ENCODE measurements at regions not wholly inside any gene's neighbourhood (a gene's known extent, or its start where the extent isn't known, plus 50 kb on each side); places are given as distances from the start of the nearest gene placed in this dataset.

- no peak for ATAC-seq
- H4K20me1 ChIP-seq (replicated peaks; ENCODE audit: control insufficient read depth, insufficient read depth, low read length) = no peaks in the 10 kb centered on the region
- no peak overlapping the region for H3K9ac ChIP-seq (ENCODE audit: insufficient read depth in 1 of 2, low read depth in 2 of 2, low read length in 2 of 2)
- BruUV-seq (replicated peaks) = no TSS peak
- no peaks in the 10 kb centered on the region for H3K79me2 ChIP-seq (ENCODE audit: control insufficient read depth, insufficient read depth, low read length)
- intact Hi-C loops (cut with micrococcal nuclease) (no loop called here), in situ Hi-C loops (cut with MboI) (no loop called here)
- no peak overlapping the region for H2AFZ ChIP-seq (ENCODE audit: low read depth, low read length)
- no peak overlapping the region for H3K27ac ChIP-seq (ENCODE audit: extremely low read depth, low read depth, low read length)
- ChIA-PET CTCF (ENCODE audit: low intra/inter-chr PET ratio) (no interaction called here), POLR2A (no interaction called here)
- no peak for DNase-seq (ENCODE audit: extremely low read depth in 1 of 4, low spot score in 3 of 4)
- H3K9me3 ChIP-seq (replicated peaks; ENCODE audit: control insufficient read depth, insufficient read depth, low read depth, low read length) = no peaks in the 10 kb centered on the region
- H3K4me2 ChIP-seq (ENCODE audit: insufficient read depth, low read length) = no peak overlapping the region
- FAIRE-seq = no peak
- no peaks in the 10 kb centered on the region for H3K36me3 ChIP-seq (ENCODE audit: control insufficient read depth, insufficient read depth, low read length)
- no peaks in the 10 kb centered on the region for H3K27me3 ChIP-seq (ENCODE audit: control insufficient read depth in 2 of 2, insufficient read depth in 2 of 2, low read length in 2 of 2)
- no peaks in the 10 kb centered on the region for H3K4me1 ChIP-seq (replicated peaks in 1 of 2; ENCODE audit: control insufficient read depth in 2 of 2, insufficient read depth in 2 of 2, low read length in 2 of 2)
- H3K9me1 ChIP-seq (ENCODE audit: control insufficient read depth, insufficient read depth, low read length) = no peaks in the 10 kb centered on the region
- no peak for TF ChIP-seq GTF3C2 (IDR thresholded peaks at IDR 0.05; ENCODE audit: borderline replicate concordance, extremely low read depth, insufficient read length)
- TF ChIP-seq TFE3 (CRISPR knock-in tag; IDR thresholded peaks at IDR 0.05) = no peak
- no peak for TF ChIP-seq TSC22D4 (tag; IDR thresholded peaks at IDR 0.05)
- no peak for TF ChIP-seq MCM3 (IDR thresholded peaks at IDR 0.05)
- WGBS (ENCODE audit: insufficient coverage, low coverage, missing lambda C conversion rate) = 4% methylated on average over 2 of the region's 2 CpGs
- no peak overlapping the region for H3K4me3 ChIP-seq
Observed at GRCh38 chr21:15620892-15621291, 108.9 kb upstream of the USP25 start.
